ENCODE measurements at regions not wholly inside any gene's neighbourhood (a gene's known extent, or its start where the extent isn't known, plus 50 kb on each side); places are given as distances from the start of the nearest gene placed in this dataset.

- TF ChIP-seq EZH2 (IDR thresholded peaks at IDR 0.05; ENCODE audit: low read length, missing control alignments) (no peak), CTCF (conservative IDR thresholded peaks at IDR 0.05 in 1 of 2, IDR thresholded peaks at IDR 0.05 in 1 of 2; ENCODE audit: low read depth in 1 of 2, low read length in 2 of 2) (no peak)
- Histone ChIP-seq H3K9me3 (ENCODE audit: control insufficient read depth, insufficient read depth, low read depth, low read length) (no peaks in the 10 kb centered on the region), H2AFZ (ENCODE audit: low read length) (no peak overlapping the region), H3K9ac (ENCODE audit: insufficient read depth, low read length) (no peak overlapping the region), H3K36me3 (ENCODE audit: control insufficient read depth, insufficient read depth, low read length) (no peaks in the 10 kb centered on the region), H4K20me1 (ENCODE audit: control insufficient read depth, extremely low read depth, insufficient read depth, low read length) (no peaks in the 10 kb centered on the region), H3K4me1 (ENCODE audit: control insufficient read depth, extremely low read depth, insufficient read depth, low read length) (no peaks in the 10 kb centered on the region), H3K4me2 (ENCODE audit: extremely low read depth, insufficient read depth, low read length) (no peak overlapping the region), H3K4me3 (replicated peaks in 1 of 4; ENCODE audit: control extremely low read depth in 1 of 4, insufficient read depth in 1 of 4, low read depth in 3 of 4, low read length in 4 of 4) (no peak overlapping the region), H3K27me3 (ENCODE audit: control insufficient read depth, insufficient read depth, low read length) (no peaks in the 10 kb centered on the region), H3K27ac (ENCODE audit: insufficient read depth, low read length) (no peak overlapping the region), H3K79me2 (ENCODE audit: control insufficient read depth, insufficient read depth, low read length) (no peaks in the 10 kb centered on the region)
- no peak for DNase-seq (ENCODE audit: low read depth in 2 of 2)
Measured at GRCh38 chr1:87173231-87173630, 155.4 kb upstream of the LMO4 start.

GRCh38 chr1:87174724-87175245 is 153.9 kb upstream of the LMO4 start:
- Histone ChIP-seq H4K20me1 (ENCODE audit: control insufficient read depth, extremely low read depth, insufficient read depth, low read length) (no peaks in the 10 kb centered on the region), H3K27me3 (ENCODE audit: control insufficient read depth, insufficient read depth, low read length) (no peaks in the 10 kb centered on the region), H3K4me3 (replicated peaks in 1 of 4; ENCODE audit: control extremely low read depth in 1 of 4, insufficient read depth in 1 of 4, low read depth in 3 of 4, low read length in 4 of 4) (no peak overlapping the region), H3K9ac (ENCODE audit: insufficient read depth, low read length) (no peak overlapping the region), H2AFZ (ENCODE audit: low read length) (no peak overlapping the region), H3K9me3 (ENCODE audit: control insufficient read depth, insufficient read depth, low read depth, low read length) (no peaks in the 10 kb centered on the region), H3K27ac (ENCODE audit: insufficient read depth, low read length) (no peak overlapping the region), H3K79me2 (ENCODE audit: control insufficient read depth, insufficient read depth, low read length) (no peaks in the 10 kb centered on the region), H3K36me3 (ENCODE audit: control insufficient read depth, insufficient read depth, low read length) (no peaks in the 10 kb centered on the region), H3K4me2 (ENCODE audit: extremely low read depth, insufficient read depth, low read length) (no peak overlapping the region), H3K4me1 (ENCODE audit: control insufficient read depth, extremely low read depth, insufficient read depth, low read length) (no peaks in the 10 kb centered on the region)
- no peak for TF ChIP-seq CTCF (conservative IDR thresholded peaks at IDR 0.05 in 1 of 2, IDR thresholded peaks at IDR 0.05 in 1 of 2; ENCODE audit: low read depth in 1 of 2, low read length in 2 of 2)
- TF ChIP-seq EZH2 (IDR thresholded peaks at IDR 0.05; ENCODE audit: low read length, missing control alignments) = no peak
- DNase-seq (ENCODE audit: low read depth in 2 of 2) = no peak

- Histone ChIP-seq H3K4me2 (ENCODE audit: extremely low read depth, insufficient read depth, low read length) (no peak overlapping the region), H3K4me3 (replicated peaks in 1 of 4; ENCODE audit: control extremely low read depth in 1 of 4, insufficient read depth in 1 of 4, low read depth in 3 of 4, low read length in 4 of 4) (no peak overlapping the region), H3K27ac (ENCODE audit: insufficient read depth, low read length) (no peak overlapping the region), H3K79me2 (ENCODE audit: control insufficient read depth, insufficient read depth, low read length) (no peaks in the 10 kb centered on the region), H3K4me1 (ENCODE audit: control insufficient read depth, extremely low read depth, insufficient read depth, low read length) (no peaks in the 10 kb centered on the region), H3K27me3 (ENCODE audit: control insufficient read depth, insufficient read depth, low read length) (no peaks in the 10 kb centered on the region), H3K9me3 (ENCODE audit: control insufficient read depth, insufficient read depth, low read depth, low read length) (no peaks in the 10 kb centered on the region), H3K9ac (ENCODE audit: insufficient read depth, low read length) (no peak overlapping the region), H3K36me3 (ENCODE audit: control insufficient read depth, insufficient read depth, low read length) (no peaks in the 10 kb centered on the region), H4K20me1 (ENCODE audit: control insufficient read depth, extremely low read depth, insufficient read depth, low read length) (no peaks in the 10 kb centered on the region), H2AFZ (ENCODE audit: low read length) (no peak overlapping the region)
- TF ChIP-seq CTCF (conservative IDR thresholded peaks at IDR 0.05 in 1 of 2, IDR thresholded peaks at IDR 0.05 in 1 of 2; ENCODE audit: low read depth in 1 of 2, low read length in 2 of 2) = no peak
- TF ChIP-seq EZH2 (IDR thresholded peaks at IDR 0.05; ENCODE audit: low read length, missing control alignments) = no peak
- no peak for DNase-seq (ENCODE audit: low read depth in 2 of 2)
Measured at GRCh38 chr1:87176087-87176486, 152.6 kb upstream of the LMO4 start.
